ENCODE measurements at regions not wholly inside any gene's neighbourhood (a gene's known extent, or its start where the extent isn't known, plus 50 kb on each side); places are given as distances from the start of the nearest gene placed in this dataset. TPM values are rescaled to one million over a fixed set of nuclear protein-coding genes. Genes with fewer than 3 reads are reported as not detected.

GRCh38 chr5:8984386-8984785 lies 561.5 kb downstream of the SEMA5A start:
- ATAC-seq (ENCODE audit: insufficient read depth, low FRiP score) = no peak
- Histone ChIP-seq H3K4me3 (no peak overlapping the region), H3K9me3 (ENCODE audit: control insufficient read depth in 4 of 4, insufficient read depth in 3 of 4, low read length in 3 of 4) (peaks cover 0 to 3% (median 2%) of the 10 kb centered on the region in 4 donors), H3K4me1 (ENCODE audit: control insufficient read depth in 5 of 5, insufficient read depth in 5 of 5, low read length in 5 of 5) (no peaks in the 10 kb centered on the region), H3K27ac (ENCODE audit: low read depth in 1 of 2, low read length in 1 of 2) (no peak overlapping the region), H3K27me3 (ENCODE audit: control insufficient read depth in 3 of 3, insufficient read depth in 3 of 3, low read length in 2 of 3) (no peaks in the 10 kb centered on the region), H3K36me3 (ENCODE audit: control insufficient read depth in 4 of 4, insufficient read depth in 4 of 4, low read length in 4 of 4) (no peaks in the 10 kb centered on the region), H3K9ac (ENCODE audit: insufficient read depth in 1 of 2, low read length in 2 of 2) (no peak overlapping the region)
- TF ChIP-seq CTCF (IDR thresholded peaks at IDR 0.05; ENCODE audit: control extremely low read depth, extremely low read depth) = no peak
- 71 to 77% methylated on average over 4 of the region's 4 CpGs for WGBS, 2 donors
- DNase-seq = no peak

Small RNA genes in the stretch of these regions (small RNA-seq; reads per million reads assigned to genes)
- not detected for gene AC091895.1 (ENCODE audit: low replicate concordance)
- not detected for gene AC091912.1 (ENCODE audit: low replicate concordance)
- gene AC091912.2 (ENCODE audit: low replicate concordance) = not detected
- not detected for gene AC091932.2 (ENCODE audit: low replicate concordance)
- not detected for gene AC091932.4 (ENCODE audit: low replicate concordance)
- gene AC091953.1 (ENCODE audit: low replicate concordance) = not detected
- gene AC091953.2 (ENCODE audit: low replicate concordance) = not detected
- gene AC091953.3 (ENCODE audit: low replicate concordance) = not detected
- gene AC091953.5 (ENCODE audit: low replicate concordance) = not detected
- gene AC091965.3 (ENCODE audit: low replicate concordance) = not detected
- gene RNU1-76P (ENCODE audit: low replicate concordance) = not detected

Measured in lung (tissue), 12 donors.